ENCODE measurements at regions not wholly inside any gene's neighbourhood (a gene's known extent, or its start where the extent isn't known, plus 50 kb on each side); places are given as distances from the start of the nearest gene placed in this dataset.
A peak's percentile ranks its signal among the peaks of the same experiment; 100 is the strongest.
"Not testable (repeated sequence)": the region's sequence is repeated elsewhere in the genome, so short reads cannot be mapped to it uniquely, and the experiment has no call there.

GRCh38 chr3:34066999-34067398, 268.6 kb downstream of the PDCD6IP start:
- no peak for DNase-seq

DNA sequence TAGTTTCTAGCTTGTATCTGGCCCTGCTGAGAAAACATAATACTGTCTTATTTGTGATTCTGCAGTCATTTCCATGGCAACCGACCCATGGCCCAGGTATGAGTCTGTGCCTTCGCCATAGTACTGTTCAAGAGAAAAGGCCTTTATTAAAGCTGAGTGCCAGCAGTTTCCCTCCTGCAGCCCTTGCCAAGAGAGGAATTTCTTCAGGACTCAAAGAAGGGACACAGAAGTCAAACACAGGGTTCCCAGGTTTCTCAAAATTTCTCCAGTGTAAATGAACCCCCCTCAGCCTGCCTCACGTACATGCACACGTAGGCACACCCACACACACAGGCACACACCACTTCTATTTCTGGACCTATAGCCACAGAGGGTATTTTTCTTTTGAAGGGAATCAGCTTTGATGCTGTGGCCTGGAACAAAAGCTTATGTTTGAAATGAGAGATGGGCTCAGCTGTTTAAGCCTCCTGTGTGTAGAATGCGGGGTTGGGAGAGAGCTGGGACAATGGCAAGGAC, 269.2 kb downstream of the PDCD6IP start:
- DNase-seq = no peak

- no peak for DNase-seq
Measured at GRCh38 chr3:34068505-34068904, 270.1 kb downstream of the PDCD6IP start.

DNA sequence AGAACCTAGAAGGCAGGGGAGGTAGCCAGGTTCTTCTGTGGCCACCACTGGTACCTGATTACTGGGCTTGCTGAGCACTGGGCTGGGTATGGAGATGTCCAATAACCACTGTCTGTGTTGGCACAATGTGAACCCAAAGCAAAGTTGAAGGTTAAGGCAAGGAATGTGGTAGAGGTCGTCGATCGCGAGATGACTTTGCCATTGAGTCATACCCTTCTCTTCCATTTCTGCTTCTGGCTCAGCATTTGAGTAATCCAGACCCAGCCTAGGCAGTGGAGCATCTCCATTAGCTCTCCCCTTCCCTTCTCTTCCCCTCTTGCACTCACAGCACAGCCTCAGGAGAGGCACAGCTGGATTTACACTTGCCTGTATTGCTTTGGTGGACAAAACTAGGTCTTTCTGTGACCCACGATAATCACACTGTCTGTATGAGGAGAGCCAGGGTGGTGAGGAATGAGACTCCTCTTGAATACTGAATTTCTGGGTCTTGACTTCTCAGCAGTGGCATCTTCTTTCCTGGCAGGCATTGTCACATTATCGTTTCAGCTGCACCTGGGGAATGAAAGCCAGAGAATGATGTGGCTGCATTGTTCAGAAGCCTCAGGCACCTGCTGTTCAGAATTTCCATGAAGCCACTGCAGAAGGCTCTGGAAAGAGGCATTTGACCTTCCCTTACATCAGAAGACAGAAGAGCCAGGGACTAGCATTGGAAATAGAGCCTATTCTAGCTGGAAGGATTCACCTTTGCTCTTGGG, 272.6 kb downstream of the PDCD6IP start:
- no peak for DNase-seq

- DNase-seq = no peak
Measured at GRCh38 chr3:34072297-34072696, 273.9 kb downstream of the PDCD6IP start.

GRCh38 chr3:34073111-34073510, 274.7 kb downstream of the PDCD6IP start:
- no peak for DNase-seq

DNA sequence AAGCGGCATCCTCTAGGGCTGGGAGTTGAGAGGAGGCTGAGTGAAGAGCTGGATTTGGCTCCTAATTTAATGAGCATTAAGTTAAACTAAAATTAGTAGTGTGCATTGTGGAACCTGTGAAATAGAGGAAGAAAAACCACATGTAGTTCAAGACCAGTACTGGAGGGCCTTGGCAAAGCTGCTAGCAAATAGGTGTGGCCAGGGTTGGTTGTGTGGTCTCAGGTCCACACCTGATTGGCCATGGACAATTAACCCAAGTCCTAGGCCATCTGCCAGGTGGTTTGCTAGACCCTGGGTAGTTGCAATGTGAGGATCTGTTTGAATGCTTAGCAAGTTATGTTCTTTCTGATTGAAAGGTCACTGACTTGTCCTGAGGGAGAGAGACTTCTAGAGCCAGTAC, 275.5 kb downstream of the PDCD6IP start:
- DNase-seq = no peak

DNA sequence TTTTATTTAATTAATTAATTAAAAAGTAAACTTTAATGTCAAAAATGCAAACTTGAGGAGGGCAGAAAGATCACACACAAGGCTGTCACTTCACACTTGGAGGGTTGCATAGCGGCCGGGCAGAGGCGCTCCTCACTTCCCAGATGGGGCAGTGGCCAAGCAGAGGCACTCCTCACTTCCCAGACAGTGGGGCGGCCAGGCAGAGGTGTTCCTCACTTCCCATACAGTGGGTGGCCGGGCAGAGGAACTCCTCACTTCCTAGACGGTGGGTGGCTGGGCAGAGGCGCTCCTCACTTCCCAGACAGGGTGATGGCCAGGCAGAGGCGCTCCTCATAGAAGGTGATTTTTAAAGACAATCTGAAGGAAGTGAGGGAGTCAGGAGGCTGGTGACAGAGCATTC, 277.5 kb downstream of the PDCD6IP start:
- DNase-seq = no peak

DNA sequence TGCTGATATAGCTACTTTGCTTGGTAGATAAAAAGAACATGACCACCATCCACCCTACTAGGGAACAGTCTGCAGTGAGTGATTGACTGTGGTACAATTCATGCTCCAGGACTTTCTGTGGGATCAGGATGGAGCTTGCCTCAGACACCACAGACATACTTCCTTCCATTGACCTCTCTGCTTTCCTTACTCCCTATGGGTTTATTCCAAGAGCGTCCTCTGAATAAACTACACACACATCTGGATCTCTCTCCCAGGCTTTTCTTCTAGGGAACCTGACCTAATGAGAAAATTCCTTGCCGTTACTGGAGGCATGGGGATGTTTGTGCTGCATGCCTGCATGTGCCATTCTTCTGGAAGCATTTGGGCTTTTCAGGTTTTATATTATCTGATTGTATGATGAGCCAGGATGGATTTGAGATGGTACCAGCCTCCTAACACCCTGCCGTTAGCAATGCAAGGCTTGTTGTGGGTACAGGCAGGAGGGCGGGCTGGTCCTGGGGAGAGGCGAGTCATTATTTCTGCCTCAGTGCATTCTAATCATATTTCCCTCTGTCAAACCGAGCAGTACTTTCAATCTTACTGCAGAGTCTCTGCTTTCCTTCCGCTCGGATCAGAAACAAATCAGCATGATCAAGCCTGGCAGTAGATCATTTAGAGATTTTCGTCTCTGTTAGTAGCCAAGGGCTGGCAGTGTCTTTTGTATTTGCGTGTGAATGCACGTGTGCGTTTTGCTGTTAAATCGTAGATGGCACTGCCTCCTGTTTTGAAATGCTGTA, 279.2 kb downstream of the PDCD6IP start:
- DNase-seq = no peak

- DNase-seq = no peak
Measured at GRCh38 chr3:34078418-34078817, 280.0 kb downstream of the PDCD6IP start.

- DNase-seq = not testable (repeated sequence)
Measured at GRCh38 chr3:34079849-34080248, 281.4 kb downstream of the PDCD6IP start.

GRCh38 chr3:34090379-34090778, 291.9 kb downstream of the PDCD6IP start:
- DNase-seq = not testable (repeated sequence)

- no peak for DNase-seq
Measured at GRCh38 chr3:34090876-34091275, 292.4 kb downstream of the PDCD6IP start.

GRCh38 chr3:34094280-34094679, 295.9 kb downstream of the PDCD6IP start:
- DNase-seq = not testable (repeated sequence)

GRCh38 chr3:34102288-34102687, 303.9 kb downstream of the PDCD6IP start:
- DNase-seq = no peak

DNA sequence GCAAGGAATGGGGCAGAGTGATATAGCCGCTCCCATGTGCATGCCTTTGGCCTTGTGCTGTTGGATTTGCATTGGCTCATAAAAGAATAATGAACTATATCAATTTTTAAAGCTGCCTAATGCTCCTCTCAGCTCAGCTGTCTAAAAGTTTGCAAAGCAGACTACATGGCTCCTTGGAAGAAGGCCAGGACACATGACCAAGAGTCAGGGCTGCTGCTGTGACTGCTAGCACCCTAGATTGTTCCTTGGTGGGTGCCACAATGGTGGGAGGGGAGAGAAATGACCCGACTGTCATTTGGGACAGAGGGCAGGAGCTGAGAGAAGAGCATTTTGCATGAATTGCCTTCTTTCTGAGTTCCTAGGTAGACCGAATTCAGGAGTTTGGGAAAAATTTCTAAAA, 307.9 kb downstream of the PDCD6IP start:
- no peak for DNase-seq

GRCh38 chr3:34106879-34107278, 308.4 kb downstream of the PDCD6IP start:
- no peak for DNase-seq

DNA sequence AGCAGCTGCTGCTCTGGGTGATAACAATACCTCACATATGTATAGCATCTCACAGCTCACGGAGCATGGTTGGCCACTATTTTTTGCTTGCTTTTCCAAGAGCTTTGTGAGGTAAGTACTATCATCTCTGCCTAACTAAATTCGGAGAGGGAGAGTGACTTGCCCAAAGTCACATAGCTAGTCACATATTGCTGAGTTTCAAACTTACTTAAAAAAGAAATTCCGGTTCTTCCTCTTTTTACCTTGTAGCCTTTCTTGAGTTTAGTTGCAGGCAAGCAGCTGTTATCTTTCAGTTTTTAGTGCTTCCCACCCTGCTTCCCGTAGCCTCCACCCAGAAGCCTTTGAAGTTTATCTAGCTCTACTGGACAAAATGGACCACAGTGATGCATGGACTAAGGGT, 309.2 kb downstream of the PDCD6IP start:
- DNase-seq = peak; percentile 2

DNA sequence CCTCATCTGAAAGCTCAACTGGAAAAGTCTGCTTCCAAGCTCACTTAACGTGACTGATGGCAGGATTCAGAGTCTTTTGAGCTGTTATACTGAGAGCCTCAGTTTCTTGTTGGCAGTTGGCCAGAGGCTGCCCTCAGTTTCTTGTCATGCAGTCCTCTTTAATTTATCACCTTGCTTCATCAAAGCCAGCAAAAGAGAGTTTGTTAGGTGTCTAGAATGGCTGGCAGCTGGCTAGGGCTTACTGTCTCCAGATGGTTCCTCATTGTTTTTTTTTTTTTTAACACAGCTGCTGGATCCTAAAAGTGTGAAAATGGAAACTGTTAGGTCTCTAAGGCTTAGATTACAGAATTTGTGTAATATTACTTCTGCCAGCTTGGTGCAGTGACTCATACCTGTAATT, 310.6 kb downstream of the PDCD6IP start:
- DNase-seq = no peak

GRCh38 chr3:34109846-34110245, 311.4 kb downstream of the PDCD6IP start:
- DNase-seq = no peak

DNA sequence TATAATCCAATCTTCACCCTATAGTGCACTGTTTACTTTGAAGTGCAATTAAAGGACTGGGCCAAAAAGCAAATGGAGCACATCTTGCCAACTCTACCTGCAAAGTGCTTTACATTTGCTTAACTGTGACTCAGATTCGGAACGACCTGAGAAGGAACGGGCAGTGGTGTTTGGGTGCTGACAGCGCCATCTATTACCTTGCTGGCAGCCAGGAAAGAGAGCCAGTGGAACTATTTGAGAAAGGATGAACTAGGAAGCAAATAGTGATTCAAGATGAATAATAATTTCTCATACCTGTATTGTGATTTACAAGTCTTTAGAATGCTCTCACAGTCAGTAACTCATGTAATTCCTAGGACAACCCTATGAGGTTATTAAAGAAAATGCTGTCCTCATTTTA, 312.9 kb downstream of the PDCD6IP start:
- no peak for DNase-seq

DNA sequence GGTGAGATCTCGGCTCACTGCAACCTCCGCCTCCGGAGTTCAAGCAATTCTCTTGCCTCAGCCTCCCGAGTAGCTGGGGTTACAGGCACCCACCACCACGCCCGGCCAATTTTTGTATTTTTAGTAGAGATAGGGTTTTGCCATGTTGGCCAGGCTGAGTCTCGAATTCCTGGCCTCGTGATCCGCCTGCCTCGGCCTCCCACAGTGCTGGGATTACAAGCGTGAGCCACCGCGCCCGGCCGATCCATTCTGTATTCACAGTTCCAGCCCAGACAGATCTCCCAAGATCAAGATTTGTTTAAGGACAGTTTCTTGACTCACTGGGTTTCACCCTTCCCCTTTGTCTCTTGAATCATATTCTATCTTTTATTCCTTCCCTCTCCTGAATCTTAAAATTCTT, 313.8 kb downstream of the PDCD6IP start:
- not testable (repeated sequence) for DNase-seq

GRCh38 chr3:34131091-34131490, 332.7 kb downstream of the PDCD6IP start:
- no peak for DNase-seq

GRCh38 chr3:34132069-34132692, 333.8 kb downstream of the PDCD6IP start:
- no peak for DNase-seq

Measured in GOT3 (cell line).